ENCODE measurements at regions not wholly inside any gene's neighbourhood (a gene's known extent, or its start where the extent isn't known, plus 50 kb on each side); places are given as distances from the start of the nearest gene placed in this dataset.
A peak's percentile ranks its signal among the peaks of the same experiment; 100 is the strongest.

DNA sequence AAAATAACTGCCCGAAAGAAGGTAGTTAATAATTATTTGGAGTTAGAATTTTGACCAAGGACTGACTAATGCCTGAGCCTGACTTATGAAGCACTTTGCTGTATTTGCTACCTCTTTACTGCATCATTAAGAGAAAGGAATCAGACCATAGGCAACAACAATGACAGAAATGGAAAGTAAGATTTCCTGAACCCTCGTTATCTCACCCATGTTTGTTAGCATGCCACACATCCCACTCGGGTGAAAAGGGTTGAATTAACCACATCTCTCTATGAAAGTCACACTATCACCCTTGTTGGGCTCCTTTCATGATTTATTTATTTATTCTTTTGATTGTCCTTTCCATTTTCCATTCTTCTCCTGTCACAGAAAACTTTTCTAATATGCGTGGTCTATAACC lies 59.6 kb downstream of the OLIG3 start:
- no peaks in the 10 kb centered on the region for H3K9me3 Mint-ChIP-seq
- no peaks in the 10 kb centered on the region for H3K27me3 Mint-ChIP-seq
- H3K27ac Mint-ChIP-seq, result no peak overlapping the region
- no peak for DNase-seq
- H3K4me3 Mint-ChIP-seq, result no peak overlapping the region
- no peaks in the 10 kb centered on the region for H3K4me1 Mint-ChIP-seq (ENCODE audit: low read depth)
- H3K36me3 Mint-ChIP-seq (ENCODE audit: low read depth), result no peaks in the 10 kb centered on the region

DNA sequence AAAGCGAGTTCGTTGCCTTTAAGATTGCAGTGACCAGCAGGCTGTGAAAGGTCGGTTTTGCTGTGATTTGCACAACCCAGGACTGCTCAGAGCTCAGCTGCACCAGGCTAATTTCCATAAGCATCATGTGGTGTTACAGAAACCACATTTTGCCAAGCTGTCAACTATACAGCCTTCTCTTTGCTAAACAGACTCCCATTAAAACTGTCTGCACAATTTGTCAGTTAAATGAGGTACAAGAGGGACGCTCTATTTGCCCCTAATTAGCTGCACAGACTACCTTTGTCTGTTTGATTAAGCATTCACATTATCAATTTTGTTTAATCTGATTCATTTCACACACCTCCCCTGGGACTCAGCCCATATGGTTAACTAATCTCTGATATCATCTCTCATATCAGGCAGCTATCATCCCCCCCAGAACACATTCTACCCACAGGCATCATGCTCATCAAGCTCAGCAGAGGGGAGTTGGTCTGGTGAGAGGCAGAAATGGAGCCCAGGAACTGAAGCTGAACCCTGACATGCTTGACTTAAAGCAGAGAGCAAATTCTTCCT lies 62.1 kb downstream of the OLIG3 start:
- DNase-seq, result no peak
- H3K36me3 Mint-ChIP-seq (ENCODE audit: low read depth), result no peaks in the 10 kb centered on the region
- no peaks in the 10 kb centered on the region for H3K9me3 Mint-ChIP-seq
- H3K4me1 Mint-ChIP-seq (ENCODE audit: low read depth), result no peaks in the 10 kb centered on the region
- no peak overlapping the region for H3K4me3 Mint-ChIP-seq
- no peak overlapping the region for H3K27ac Mint-ChIP-seq
- H3K27me3 Mint-ChIP-seq, result no peaks in the 10 kb centered on the region

GRCh38 chr6:137430954-137431353 lies 63.2 kb downstream of the OLIG3 start:
- Mint-ChIP-seq H3K4me3 (no peak overlapping the region), H3K27ac (no peak overlapping the region), H3K9me3 (no peaks in the 10 kb centered on the region), H3K27me3 (no peaks in the 10 kb centered on the region), H3K36me3 (ENCODE audit: low read depth) (no peaks in the 10 kb centered on the region), H3K4me1 (ENCODE audit: low read depth) (no peaks in the 10 kb centered on the region)
- no peak for DNase-seq

DNA sequence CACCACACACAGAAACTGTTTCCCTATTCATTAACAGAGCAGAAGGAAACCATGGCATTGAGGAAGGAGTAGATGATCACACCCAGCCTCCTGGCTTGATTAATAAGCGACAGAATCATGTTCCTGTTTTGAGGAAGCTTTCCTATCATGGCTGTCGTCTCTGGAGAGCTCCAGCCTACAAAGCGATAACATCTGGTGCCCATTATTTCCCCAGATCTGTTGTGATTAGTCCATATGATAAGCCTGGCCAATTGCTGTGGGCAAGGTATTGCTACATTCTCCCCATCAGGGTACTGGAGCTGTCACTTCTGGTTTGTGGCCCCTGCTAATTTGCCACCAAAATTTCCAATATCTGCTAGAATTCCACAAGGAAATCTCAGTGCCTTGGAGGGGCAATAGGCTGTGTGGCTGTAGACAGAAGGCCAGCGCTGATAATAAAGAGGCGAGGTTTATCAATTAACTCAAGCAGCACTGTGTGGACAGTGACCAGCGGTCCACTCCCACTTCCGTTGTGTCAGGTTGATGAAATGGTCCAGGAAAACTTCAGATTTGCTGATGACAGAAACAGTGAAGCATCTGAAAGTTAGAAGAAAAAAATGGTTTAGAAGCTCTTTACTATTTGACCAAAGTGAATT lies 66.4 kb downstream of the OLIG3 start:
- peaks cover 20% of the 10 kb centered on the region for H3K4me1 Mint-ChIP-seq (ENCODE audit: low read depth)
- H3K27me3 Mint-ChIP-seq, result no peaks in the 10 kb centered on the region
- H3K36me3 Mint-ChIP-seq (ENCODE audit: low read depth), result no peaks in the 10 kb centered on the region
- no peak overlapping the region for H3K27ac Mint-ChIP-seq
- no peak for DNase-seq
- H3K9me3 Mint-ChIP-seq, result no peaks in the 10 kb centered on the region
- H3K4me3 Mint-ChIP-seq, result no peak overlapping the region

DNA sequence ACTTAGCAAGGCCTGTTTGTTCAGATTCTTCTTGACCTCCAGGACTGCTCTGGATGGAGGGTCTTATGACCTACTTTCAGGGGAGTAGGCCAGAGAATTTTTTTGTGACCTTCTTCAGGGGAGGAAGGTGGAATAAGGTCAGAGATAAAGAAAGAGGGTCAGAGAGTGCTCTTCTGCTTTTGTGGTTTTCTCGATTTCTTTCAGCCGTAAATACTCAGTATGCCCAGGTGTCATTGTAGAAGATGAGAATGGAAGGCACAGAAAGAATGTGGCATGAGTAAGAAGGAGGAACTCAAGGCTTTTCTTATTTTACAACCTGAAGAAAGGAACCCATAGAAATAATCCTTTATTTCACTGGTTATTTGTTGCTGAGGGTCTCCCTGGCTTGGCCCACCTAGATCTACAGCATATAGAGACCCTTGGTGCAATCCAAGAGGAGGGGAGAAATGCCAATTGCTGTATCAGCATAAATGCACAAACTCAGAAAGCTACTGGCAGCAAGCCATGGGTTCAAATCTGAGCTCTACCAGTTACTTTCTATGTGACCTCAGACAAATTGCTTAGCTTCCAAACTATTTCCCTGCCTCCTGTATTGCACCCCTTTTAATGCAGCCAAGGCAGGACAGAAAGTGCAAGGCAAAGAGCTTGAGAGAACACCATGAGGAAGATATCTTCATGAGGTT lies 68.0 kb downstream of the OLIG3 start:
- Mint-ChIP-seq H3K9me3 (no peaks in the 10 kb centered on the region), H3K27me3 (no peaks in the 10 kb centered on the region), H3K4me3 (no peak overlapping the region), H3K36me3 (ENCODE audit: low read depth) (no peaks in the 10 kb centered on the region), H3K27ac (no peak overlapping the region), H3K4me1 (ENCODE audit: low read depth) (peaks cover 20% of the 10 kb centered on the region)
- no peak for DNase-seq

DNA sequence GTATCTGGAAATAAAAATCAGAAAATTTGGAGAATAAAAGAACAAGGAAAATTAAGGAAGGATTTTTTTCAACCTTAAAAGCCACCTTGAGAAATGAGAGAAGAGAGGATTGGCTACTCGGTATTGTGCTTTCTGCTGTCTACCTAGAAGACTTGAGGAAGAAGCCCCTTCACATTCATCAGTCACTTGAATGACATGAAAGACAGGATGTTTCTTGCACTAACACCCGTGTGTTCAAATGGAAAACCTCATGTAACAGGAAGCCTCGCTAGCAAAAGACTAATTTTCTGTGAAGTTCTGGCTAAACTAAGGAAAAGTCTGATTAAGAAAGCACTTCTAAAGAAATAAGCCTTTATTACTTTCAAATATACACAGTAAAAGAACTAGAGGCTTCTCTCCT lies 69.9 kb downstream of the OLIG3 start:
- H3K9me3 Mint-ChIP-seq, result no peaks in the 10 kb centered on the region
- H3K27ac Mint-ChIP-seq, result no peak overlapping the region
- no peak overlapping the region for H3K4me3 Mint-ChIP-seq

DNA sequence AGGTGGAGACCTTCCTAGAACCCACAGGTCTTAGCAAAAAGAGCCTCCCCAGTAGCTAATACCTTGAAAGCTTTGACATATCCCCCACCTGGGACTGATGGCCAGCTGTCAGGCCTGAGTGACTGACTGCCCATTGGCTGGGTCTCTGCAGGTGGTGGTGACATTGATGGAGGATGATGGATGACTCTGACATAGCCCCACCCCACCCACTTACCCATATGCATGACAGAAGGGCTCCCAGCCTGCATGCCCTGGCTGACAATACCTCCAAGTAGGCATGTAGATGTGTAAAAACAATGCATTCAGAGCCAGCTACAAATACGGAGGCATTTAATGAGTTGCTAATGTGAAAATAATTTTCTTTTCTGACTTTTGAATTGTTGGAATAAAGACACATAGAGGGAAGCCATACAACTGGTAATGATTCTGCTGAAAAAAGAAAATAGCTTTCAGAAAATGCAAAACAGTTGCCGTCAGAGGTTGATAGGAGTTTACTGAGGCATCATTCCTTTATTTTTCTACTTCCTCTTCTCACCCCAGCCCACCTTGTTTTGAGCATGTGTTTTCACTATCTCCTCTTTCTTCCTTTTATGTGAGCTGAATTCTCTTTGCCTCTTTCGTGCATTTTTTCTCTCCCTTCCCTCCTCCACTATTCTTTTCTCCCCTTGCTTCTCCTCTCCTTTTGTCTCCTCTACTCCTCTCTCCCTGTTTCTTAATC lies 70.6 kb downstream of the OLIG3 start:
- no peaks in the 10 kb centered on the region for H3K36me3 Mint-ChIP-seq (ENCODE audit: low read depth)
- H3K4me1 Mint-ChIP-seq (ENCODE audit: low read depth), result peaks cover 20% of the 10 kb centered on the region
- H3K9me3 Mint-ChIP-seq, result no peaks in the 10 kb centered on the region
- H3K27me3 Mint-ChIP-seq, result no peaks in the 10 kb centered on the region
- H3K4me3 Mint-ChIP-seq, result no peak overlapping the region
- DNase-seq, result no peak
- no peak overlapping the region for H3K27ac Mint-ChIP-seq

More for the DNA sequence above, 69.9 kb downstream of the OLIG3 start:
- Mint-ChIP-seq H3K4me1 (ENCODE audit: low read depth) (peaks cover 20% of the 10 kb centered on the region), H3K36me3 (ENCODE audit: low read depth) (no peaks in the 10 kb centered on the region), H3K27me3 (no peaks in the 10 kb centered on the region)
- no peak for DNase-seq

DNA sequence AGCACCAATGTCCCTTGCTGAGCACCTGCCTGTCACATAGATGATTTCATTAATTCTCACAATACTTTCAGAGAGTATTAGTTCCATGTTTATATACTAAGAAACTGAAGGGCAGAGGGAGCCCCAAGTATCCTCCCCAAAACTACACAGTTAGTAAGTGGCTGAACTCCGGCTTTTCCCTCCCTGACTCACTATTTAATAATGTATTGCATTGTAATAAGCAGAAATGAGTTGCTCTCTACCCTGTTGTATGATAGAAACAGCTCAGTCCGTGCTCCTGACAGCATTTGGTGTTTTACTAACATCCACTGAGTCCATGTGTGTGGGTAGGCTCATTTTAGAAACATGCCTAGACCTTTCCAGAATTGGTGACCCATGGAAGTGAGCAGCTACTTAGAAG lies 76.8 kb downstream of the OLIG3 start:
- H3K4me1 Mint-ChIP-seq (ENCODE audit: low read depth), result peaks cover 12% of the 10 kb centered on the region
- H3K27me3 Mint-ChIP-seq, result peaks cover 2% of the 10 kb centered on the region
- no peaks in the 10 kb centered on the region for H3K9me3 Mint-ChIP-seq
- no peak for DNase-seq
- no peak overlapping the region for H3K27ac Mint-ChIP-seq
- no peaks in the 10 kb centered on the region for H3K36me3 Mint-ChIP-seq (ENCODE audit: low read depth)
- no peak overlapping the region for H3K4me3 Mint-ChIP-seq

- Mint-ChIP-seq H3K36me3 (ENCODE audit: low read depth) (no peaks in the 10 kb centered on the region), H3K4me3 (no peak overlapping the region), H3K27ac (no peak overlapping the region), H3K27me3 (peaks cover 2% of the 10 kb centered on the region), H3K9me3 (no peaks in the 10 kb centered on the region), H3K4me1 (ENCODE audit: low read depth) (peaks cover 12% of the 10 kb centered on the region)
- no peak for DNase-seq
Measured at GRCh38 chr6:137416376-137417109, 77.7 kb downstream of the OLIG3 start.

GRCh38 chr6:137415834-137416190 lies 78.4 kb downstream of the OLIG3 start:
- H3K36me3 Mint-ChIP-seq (ENCODE audit: low read depth), result no peaks in the 10 kb centered on the region
- no peak for DNase-seq
- H3K27me3 Mint-ChIP-seq, result peaks cover 2% of the 10 kb centered on the region
- peak overlapping the region; percentile 74 for H3K4me3 Mint-ChIP-seq
- H3K27ac Mint-ChIP-seq, result no peak overlapping the region
- no peaks in the 10 kb centered on the region for H3K9me3 Mint-ChIP-seq
- peaks cover 12% of the 10 kb centered on the region for H3K4me1 Mint-ChIP-seq (ENCODE audit: low read depth)

GRCh38 chr6:137415127-137415833 lies 78.9 kb downstream of the OLIG3 start:
- peak overlapping the region; percentile 31 for H3K27ac Mint-ChIP-seq
- no peaks in the 10 kb centered on the region for H3K36me3 Mint-ChIP-seq (ENCODE audit: low read depth)
- peaks cover 12% of the 10 kb centered on the region for H3K4me1 Mint-ChIP-seq (ENCODE audit: low read depth)
- peak; percentile 70 for DNase-seq
- H3K9me3 Mint-ChIP-seq, result no peaks in the 10 kb centered on the region
- H3K4me3 Mint-ChIP-seq, result peak overlapping the region; percentile 74
- H3K27me3 Mint-ChIP-seq, result peaks cover 2% of the 10 kb centered on the region

GRCh38 chr6:137414599-137414998 lies 79.6 kb downstream of the OLIG3 start:
- Mint-ChIP-seq H3K27me3 (peaks cover 2% of the 10 kb centered on the region), H3K4me1 (ENCODE audit: low read depth) (peaks cover 12% of the 10 kb centered on the region), H3K9me3 (no peaks in the 10 kb centered on the region), H3K36me3 (ENCODE audit: low read depth) (no peaks in the 10 kb centered on the region), H3K4me3 (peak overlapping the region; percentile 74), H3K27ac (no peak overlapping the region)
- no peak for DNase-seq

GRCh38 chr6:137413482-137413881 lies 80.7 kb downstream of the OLIG3 start:
- Mint-ChIP-seq H3K9me3 (no peaks in the 10 kb centered on the region), H3K27ac (no peak overlapping the region), H3K27me3 (peaks cover 2% of the 10 kb centered on the region), H3K4me3 (no peak overlapping the region), H3K36me3 (ENCODE audit: low read depth) (no peaks in the 10 kb centered on the region), H3K4me1 (ENCODE audit: low read depth) (peaks cover 12% of the 10 kb centered on the region)
- no peak for DNase-seq

DNA sequence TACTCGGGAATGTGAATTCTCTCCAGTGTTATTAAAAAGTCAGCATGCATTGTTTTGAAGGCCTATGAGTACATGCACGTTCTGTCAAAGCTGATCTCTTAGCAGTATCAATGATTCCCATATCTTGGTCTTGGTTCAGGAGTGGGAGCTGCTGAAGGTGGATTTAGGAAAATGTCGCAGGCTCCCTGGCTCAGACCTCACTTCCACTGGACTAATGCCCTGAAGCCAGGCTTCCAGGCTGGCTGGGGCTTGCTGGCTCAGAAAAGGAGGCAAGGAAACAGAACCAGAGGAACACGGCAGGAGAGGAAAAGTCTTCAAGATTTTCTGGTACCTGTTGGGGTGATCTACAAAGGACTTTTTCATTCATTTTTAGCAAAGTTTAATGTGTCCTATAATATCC lies 81.6 kb downstream of the OLIG3 start:
- Mint-ChIP-seq H3K36me3 (ENCODE audit: low read depth) (no peaks in the 10 kb centered on the region), H3K27ac (no peak overlapping the region), H3K4me1 (ENCODE audit: low read depth) (peaks cover 17% of the 10 kb centered on the region)

More for the DNA sequence above, 81.6 kb downstream of the OLIG3 start:
- H3K4me3 Mint-ChIP-seq, result no peak overlapping the region
- no peak for DNase-seq
- H3K27me3 Mint-ChIP-seq, result peaks cover 2% of the 10 kb centered on the region
- H3K9me3 Mint-ChIP-seq, result no peaks in the 10 kb centered on the region

Measured in activated T-cell treated with anti-CD3 and anti-CD28 coated beads, Interleukin-2, amount 50 U/mL, for 24 hours (primary cell).